GM18517 (cell line): ENCODE measurements at regions not wholly inside any gene's neighbourhood (a gene's known extent, or its start where the extent isn't known, plus 50 kb on each side); places are given as distances from the start of the nearest gene placed in this dataset.

Experiments used
- ATAC-seq: cut with Tn5 transposase; IDR thresholded peaks from one replicate; pipeline ENCODE4 v1.9.1; 2021; ENCODE audit warnings: mild to moderate bottlenecking, moderate library complexity; ENCODE audit not compliant: unreplicated experiment

DNA sequence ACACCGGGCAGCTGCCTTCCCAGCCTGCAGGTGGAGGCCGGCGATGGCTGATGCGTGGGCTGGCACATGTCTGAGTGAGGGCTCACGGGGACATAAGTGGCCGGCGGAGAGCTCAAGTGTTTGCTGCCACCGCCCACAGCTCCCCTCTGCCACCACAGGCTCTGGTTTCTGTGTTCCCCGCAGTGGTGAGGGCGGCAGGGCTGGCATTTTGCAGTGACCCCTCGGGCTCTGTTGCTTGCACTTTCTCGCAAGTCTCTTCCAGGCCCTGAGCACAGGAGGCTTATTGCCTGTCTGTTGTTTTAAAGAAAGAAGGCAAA, 271.0 kb upstream of the RTL1 start:
- no peak for ATAC-seq

DNA sequence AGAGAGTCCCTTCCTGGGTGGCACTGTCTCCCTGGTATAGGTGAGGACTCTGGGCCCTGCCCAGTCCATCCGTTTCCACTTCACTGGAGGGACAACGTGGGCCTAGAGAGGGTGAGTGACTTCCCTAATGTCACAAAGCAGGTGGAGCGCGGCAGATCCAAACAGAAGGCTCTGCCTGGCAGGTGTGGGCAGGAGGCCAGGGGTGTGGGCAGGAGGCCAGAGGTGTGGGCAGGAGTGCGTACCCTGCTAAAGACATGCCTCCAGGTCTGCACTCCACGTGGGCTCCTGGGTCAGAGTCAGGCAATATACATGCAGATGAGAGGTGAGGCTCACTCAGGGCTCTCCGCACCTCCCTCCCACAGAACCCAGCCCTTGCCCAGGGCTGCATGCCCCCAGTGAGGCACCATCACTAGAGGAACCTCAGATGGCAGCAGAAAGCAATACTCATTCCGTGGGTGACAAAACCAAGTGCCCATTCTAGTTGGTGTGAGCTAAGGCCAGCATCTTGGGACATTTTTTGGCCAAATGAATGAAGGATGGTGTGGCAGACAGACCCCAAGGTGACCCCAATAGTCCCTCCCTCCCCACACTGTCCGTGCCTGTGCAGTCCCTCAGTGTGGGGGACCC, 271.6 kb upstream of the RTL1 start:
- ATAC-seq = no peak

DNA sequence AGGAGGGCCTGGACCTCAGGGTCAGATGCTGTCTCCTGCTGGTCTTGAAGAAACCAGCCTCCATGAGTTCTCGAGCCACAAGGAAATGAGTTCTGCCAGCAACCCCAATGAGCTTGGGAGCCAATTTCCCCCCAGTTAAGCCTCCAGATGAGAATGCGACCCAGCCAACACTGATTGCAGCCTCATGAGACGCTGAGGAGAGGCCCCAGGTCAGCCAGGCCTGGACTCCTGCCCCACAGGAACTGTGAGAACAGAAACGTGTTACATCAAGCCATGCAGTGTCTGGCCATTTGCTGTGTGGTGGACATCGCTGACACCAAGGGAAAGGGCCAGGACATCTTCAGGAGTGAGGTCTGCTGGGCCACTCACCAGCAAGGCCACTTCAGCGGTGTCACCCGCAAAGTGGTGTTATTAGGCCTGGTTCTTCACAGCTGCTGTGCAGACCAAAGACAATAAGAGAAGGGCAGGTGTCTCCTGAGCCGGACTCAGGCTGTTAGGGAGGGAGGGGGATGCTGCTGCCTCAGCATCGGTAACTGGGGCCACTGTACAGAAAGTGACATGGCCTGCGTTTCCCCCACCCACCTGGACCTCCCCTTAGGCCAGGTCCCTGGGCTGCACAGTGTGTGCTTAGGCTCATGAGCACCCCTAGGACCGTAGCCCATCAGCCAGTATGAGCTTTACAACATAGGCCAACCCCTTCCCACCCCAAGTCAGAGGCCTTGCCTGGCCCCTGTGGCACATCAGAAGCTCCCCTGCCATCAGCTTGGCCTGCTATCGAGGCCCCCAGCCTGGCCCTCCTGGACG, 272.4 kb upstream of the RTL1 start:
- no peak for ATAC-seq

DNA sequence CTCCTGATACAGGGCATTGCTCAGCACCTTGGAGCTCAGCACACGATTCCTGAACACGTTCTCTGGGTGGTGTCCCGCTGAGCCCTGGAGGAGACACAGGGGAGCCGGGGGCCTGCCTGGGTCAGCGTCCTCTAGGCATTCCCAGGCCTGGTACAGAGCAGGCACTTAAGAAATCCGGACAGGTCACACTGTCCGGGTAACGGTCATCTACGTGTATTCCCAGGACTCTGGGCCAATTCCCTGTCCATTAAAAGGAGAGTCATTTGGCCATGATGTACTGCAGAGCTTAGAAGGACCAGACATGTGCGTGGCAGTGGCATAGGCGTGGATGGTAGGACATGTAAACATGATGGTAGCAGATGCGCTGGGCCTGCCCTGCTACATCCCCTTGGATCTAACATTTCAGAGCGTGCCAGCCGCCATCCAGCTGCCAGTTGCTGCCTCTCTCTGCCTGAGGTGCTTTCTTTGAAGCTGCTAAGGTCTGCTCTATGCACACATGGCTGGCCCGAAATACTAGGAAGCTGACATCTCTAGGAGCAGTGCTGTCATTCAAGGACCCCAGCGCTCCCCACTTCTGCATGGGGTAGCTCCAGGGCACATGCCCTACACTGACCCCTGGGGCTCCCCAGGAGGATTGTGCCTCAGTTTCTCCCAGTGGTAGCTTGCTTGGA, 273.1 kb upstream of the RTL1 start:
- ATAC-seq = no peak

DNA sequence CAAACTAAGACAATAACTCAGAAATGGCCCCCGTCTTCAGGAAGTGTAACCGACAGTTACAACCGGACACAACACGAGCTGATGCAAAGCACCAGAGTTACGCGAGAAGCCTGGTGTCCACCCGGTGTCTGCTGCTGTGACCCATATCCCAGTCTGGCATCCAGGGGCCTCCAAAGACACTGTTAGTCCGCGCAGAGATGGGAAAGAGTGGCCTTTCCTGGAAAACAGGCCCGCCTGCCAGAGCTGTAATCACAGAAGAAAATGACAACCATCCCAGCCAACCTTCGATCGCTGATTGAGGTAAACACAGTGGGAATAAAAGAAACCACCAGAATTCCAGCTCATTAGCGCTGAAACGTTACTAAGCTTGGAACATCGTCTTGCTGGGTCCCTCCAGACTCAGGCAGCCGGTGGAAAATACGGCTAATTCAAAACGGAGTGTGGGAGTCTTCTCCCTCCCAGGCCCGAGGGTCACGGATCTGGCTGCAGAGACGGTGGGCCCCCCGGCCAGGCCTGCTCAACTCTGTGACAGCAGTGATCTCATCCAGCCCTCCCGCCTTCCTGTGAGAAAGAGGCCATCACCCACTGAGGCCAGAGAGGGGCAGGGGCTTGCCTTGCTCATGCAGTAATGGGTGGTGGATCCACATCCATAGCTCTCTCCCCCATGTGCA, 273.9 kb upstream of the RTL1 start:
- ATAC-seq = no peak

DNA sequence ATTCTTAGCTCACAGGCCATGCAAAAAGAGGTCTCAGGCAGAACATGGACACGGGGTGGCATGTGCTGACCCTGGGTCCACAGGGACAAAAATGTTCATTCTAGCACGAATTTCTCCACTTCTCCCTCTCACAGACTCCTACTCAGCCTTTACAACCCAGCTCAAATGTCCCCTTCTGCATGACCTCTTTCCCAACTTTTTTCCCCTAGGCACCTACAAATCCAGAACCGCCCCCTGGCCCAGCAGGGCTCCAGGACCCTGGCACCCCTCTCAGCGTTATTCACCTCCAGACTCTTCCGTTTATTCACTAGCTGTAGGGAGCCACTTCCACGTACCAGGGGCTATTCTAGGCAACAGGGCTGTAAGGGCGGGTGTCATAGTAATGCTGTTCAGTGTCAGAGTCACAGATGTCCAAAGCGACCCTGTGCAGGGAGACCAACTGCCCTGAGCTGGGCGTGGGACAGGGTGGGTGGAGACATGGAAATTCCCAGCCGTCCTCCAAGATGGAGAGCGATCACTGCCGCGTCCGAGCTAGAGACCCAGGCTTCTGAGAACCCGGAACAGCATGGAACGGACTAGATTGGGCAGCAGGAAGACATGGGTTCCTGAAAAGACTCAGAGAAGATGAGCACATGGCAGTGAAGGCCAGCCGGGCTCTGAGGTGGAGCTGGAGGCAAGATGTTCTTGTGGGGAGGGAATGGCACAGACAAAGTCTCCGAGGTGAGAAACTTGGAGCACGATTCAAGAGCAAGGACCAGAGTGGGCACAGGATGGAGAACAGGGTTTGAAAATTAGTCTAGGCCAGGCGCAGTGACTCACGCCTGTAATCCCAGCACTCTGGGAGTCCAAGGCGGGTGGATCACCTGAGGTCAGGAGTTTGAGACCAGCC, 274.9 kb upstream of the RTL1 start:
- no peak for ATAC-seq

DNA sequence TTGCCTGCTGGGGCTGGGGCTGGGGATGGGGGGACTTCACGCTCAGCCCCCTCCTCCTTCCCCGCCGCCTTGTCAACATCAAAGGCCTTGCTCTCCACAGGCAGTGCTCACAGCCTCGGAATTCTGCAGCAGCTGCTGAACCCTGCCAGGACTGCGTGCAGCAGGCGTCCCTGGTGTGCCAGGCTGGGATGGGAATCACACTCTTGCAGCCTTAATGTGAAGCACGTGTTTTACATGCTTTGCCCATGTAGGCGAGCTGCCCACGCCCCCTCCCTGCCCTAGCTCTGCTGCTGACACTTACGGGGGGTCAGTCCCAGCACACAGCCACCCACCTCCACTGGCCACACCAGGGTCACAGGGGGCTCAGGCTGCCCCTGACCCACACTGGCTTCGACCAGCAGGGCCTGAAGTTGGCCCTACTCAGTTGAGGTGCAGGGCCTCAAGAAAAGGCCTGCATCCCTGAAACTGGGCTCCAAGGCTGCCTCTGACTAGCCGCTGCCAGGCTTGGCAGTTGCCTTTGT, 276.2 kb upstream of the RTL1 start:
- ATAC-seq = no peak

DNA sequence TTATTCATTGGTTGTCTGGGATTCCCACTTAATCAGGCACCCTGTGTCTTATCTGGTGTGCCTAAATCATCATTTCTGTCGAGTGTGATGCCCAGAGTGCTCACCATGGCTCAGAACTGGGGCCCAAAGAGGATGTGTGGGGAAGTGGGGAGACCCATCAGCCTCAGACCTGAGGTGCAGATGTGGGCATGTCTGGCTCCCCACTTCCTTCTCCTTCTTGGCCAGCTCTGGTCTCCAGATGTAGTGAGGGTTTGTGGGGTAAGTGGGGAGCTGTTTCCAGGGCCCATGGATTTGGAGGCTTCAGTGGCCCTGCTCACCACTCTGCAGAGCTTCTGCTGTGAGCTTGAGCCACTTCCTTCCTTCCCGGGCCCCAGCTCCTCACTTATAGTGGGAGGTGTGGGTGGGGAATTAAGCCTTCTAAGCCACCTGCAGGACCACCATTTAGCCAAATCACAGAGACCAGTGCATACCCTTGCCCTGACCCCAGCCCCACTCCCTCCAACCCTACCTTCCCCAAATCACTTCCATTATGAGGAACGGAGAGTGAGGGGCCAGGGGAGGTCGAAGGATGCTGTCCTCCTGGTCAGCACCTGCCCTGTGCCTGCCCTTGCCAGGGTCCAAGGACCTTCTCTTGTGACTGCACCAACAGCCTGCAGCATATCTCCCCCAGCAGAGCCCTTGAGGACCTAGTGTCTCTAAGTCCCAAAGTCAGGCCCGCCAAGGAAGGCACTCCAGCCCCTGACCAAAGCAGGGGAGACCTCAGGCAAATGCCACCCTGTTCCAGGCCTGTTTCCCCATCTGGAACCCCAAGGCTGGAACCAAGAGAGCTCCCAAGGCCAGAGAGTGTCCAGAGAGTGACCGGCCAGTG, 278.2 kb upstream of the RTL1 start:
- ATAC-seq = no peak

DNA sequence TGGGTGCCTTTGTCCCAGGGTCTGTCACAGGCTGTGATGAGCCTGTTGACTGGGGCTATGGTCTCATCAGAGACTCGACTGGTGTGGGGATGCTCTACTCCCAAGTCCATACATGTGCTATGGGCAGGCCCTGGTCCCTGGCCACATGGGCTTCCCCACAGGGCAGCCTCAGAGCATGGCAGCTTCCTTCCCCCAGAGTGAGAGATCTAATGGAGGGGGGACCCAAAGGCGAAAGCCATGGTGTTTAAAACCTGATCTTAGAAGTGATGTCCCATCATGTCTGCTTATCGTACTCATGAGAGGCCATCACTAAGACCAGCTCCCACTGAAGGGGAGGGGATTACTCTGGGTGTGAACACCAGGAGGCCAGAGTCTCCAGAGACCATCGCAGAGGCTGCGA, 279.0 kb upstream of the RTL1 start:
- no peak for ATAC-seq

DNA sequence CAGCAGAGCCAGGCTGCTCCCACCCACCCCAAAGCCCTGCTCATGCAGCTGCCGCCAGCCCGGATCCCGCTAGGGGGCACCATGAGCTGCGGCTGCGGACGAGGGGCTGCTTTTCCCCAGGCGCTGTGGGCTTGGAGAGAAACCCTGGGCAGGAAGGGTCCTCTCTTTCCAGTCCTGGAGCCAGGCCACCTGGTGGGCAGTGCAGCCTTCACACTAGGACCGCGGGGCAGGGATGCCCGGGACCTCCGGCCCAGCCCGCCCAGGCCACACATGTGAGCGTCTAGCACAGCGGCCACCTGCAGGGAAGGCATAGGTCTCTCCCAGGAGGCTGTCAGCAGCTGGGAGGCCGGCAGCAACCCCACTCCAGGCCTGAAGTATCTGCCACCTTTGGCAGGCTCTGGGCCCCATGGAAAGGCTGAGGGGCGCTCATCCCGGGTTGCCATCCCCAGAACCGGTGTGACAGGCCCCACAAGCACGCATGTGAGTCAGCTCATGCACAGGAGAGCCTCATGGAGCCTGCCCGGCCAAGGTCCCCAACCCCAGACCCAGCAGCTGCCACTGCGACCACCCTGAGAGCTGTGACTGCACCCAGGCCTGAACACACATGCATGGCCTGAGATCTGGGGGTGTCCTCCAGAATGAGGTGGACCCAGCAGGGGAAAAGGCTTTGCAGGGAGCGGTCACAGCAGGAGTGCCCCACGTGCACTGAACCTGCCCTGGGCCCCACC, 280.0 kb upstream of the RTL1 start:
- no peak for ATAC-seq

DNA sequence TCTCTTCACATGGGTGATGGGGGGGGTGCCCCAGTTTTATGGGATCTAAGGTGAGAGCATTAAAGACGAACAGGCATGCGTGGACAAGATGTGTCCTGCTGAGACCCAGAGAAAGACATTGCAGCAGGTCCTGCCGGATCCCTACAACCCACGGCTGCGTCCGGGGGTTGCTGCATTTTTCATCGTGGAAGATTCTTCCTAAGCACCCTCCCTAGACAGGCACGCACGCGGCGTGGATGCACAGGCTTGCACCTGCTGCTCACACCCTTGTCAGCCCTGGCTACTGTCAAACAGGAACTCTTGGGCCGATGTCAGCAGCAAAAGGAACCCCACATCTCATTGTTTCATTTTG, 280.6 kb upstream of the RTL1 start:
- no peak for ATAC-seq

DNA sequence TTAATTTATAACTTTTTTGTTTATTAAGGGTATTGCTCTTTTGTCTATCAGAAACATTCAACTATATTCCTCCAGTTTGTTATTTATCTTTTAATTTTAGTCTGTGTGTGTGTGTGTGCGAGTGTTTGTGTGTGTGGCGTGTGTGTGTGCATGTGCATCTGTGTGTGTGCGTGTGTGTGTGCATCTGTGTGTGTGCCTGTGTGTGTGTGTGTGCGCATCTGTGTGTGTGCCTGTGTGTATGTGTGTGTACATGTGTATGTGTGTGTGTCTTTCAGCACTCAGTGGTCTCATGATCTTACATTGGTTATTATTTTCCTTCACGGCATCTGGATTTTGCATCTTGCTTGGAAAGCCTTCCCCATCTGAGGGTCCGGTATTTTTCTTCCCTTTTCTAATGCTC, 281.1 kb upstream of the RTL1 start:
- ATAC-seq = no peak

DNA sequence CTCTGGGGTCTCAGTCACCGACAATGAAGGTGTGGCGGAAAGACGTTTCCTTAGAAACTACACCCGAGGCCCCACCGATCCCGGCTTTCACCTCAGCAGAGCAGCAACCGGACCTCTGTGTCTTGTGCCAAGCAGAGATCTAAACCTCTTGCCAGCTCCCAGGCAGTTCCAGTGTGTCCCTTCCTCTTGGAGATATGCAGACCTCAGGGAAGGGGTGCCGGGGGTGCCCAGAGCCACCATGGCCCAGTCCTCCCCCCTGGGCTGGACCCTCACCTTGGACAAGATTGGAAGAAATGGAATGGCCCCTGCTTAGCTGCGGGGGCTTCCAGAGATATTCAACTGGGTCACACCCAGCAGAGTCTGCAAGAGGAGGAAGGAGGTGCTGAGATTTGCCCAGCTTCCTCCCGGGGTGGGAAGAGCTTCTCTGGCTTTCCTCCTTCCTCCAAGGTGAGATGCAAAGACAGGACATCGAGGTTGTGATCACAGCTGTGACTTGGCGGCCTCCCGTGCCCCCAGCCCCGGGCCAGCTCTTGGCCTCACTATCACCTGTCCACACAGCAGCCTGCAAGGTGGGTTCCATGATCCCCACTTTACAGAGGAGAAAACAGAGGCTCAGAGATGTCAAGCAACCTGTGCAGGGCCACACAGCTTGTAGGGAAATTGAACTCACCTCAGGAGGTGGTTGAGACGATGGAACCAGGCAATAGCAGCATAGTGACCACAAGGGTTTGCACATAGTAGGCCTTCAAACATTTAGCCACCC, 281.7 kb upstream of the RTL1 start:
- ATAC-seq = no peak

DNA sequence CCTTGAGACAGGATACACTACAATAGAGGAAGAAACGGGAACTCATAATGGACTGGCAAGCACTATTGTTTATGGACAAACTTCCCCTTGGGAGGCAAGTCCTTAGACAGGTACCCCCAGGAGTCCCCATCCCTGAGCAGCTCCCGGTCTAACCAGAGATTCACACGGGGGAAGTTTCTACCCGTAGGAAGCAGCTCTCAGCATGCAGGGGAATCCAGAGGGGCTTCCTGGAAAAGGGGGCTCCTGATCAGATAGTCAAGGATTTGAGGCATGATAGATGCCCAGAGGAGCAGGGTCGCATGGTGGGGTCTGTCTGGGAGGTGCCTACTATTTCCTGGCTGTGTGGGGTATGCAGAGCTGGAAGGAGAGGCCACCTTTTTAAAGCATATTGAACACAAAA, 282.4 kb upstream of the RTL1 start:
- no peak for ATAC-seq

DNA sequence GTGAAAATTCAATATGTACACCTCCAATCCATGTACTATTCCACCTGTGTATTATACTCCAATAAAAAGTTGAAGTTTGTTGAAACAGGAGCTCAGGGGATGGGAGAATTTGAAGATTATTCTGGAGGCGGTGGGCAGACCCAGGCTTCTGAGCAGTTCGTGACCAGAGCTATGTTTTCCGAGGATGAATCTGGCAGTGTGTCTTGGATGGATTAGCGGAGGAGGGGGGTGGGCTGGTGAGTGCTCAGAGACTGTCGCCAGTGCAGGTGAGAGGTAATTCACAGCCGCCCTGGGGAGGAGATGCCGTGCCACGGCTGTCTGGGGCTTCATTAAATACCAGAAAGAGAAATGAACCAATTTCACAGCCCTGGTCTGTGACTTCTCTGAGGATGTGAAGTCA, 283.0 kb upstream of the RTL1 start:
- ATAC-seq = no peak

DNA sequence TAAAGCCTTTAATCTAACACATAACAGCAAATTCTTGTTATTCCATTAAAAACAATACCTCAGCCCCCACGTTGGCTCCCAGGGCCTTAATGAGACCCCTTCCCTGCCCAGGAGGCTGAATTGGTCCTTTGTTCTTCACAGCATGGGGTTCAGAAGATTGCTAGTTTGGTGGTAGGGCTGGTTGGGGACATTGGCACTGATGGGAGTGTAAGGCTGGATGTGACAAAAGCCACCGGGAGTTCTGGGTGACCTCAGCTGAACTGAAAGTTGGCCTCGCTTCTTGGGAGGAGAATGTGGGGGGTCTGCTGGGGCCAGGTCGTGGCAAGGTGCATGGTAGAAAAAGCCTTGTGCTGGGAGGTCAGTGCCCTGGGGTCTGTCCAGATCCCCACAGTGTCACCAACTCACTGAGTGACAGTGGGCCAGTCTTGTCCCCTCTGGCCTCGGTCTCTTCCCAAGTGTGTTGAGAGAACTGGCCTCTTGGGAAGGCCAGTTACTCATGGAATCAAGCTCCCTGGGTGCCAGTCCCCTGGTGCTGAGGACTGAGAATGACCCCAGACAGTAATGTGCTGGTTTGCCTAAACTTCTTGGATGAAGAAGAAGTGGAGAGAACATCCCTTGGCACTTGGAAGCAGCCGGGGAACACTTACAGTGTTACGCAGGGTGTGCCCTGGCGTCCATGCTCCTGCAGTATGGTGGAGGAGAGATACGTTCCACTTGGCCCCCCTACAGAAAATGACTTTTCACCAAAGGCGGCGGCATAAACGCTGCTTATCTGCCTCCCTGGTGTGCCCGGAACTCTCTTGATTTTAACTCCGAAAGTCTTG, 283.7 kb upstream of the RTL1 start:
- ATAC-seq = no peak

DNA sequence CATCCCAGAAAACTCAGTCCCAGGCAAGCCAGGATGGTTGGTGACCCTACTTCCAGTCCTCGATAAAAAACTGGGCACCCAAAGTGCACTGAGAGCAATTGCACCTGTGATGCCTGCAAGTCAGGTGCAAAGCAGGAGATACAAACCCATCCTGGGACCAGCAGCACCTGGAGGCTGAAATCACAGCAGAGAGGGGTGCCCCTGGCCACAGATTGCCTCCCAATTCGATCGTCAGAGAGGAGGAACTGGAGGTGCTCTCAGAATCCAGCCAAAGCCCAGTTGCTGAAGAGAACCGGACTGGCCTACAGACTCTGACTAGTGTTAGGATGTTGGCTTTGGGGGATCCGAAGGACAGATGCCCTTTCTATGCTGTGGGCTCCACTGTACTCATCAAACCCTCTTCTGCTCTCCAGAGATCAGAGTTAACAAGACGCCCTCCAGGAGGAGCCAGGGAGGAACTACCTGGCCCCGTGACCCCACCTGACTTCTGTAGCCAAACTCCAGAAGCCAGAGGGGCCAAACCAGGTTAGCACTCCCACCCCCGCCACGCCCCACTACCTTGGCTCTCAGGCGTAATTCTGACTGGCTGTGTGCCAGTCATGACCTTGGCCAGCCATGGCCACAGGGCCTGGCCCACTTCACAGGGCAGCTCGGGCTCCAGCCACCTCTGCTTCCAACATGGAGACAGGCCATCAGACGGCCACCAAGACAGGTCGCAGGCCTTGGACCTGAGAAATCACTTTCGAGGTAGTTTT, 284.5 kb upstream of the RTL1 start:
- ATAC-seq = no peak
